Left forelimb (tissue), 1 donor: ENCODE measurements at regions not wholly inside any gene's neighbourhood (a gene's known extent, or its start where the extent isn't known, plus 50 kb on each side); places are given as distances from the start of the nearest gene placed in this dataset.
"Not testable (repeated sequence)": the region's sequence is repeated elsewhere in the genome, so short reads cannot be mapped to it uniquely, and the experiment has no call there.

ENCODE experiments used
- DNase-seq: peaks from one replicate; pipeline ENCODE4 v3.0.0-alpha.2; 2018; ENCODE audit warnings: low spot score

- DNase-seq = no peak
These were observed 112.3 kb downstream of the MIAT start for GRCh38 chr22:26769663-26770062.

GRCh38 chr22:26770624-26771023 is 113.2 kb downstream of the MIAT start:
- DNase-seq = no peak

- not testable (repeated sequence) for DNase-seq
These were observed 115.7 kb downstream of the MIAT start for GRCh38 chr22:26773054-26773453.

GRCh38 chr22:26775394-26775793 is 118.0 kb downstream of the MIAT start:
- DNase-seq = no peak

GRCh38 chr22:26777156-26777801 is 119.9 kb downstream of the MIAT start:
- DNase-seq = no peak

- no peak for DNase-seq
These were observed 121.0 kb downstream of the MIAT start for GRCh38 chr22:26778372-26778771.

- no peak for DNase-seq
These were observed 121.7 kb downstream of the MIAT start for GRCh38 chr22:26779108-26779507.

- DNase-seq = no peak
These were observed 122.5 kb downstream of the MIAT start for GRCh38 chr22:26779929-26780328.

- no peak for DNase-seq
These were observed 123.1 kb downstream of the MIAT start for GRCh38 chr22:26780521-26780920.

- DNase-seq = no peak
These were observed 123.7 kb downstream of the MIAT start for GRCh38 chr22:26781062-26781461.

GRCh38 chr22:26781596-26781995 is 124.2 kb downstream of the MIAT start:
- no peak for DNase-seq

GRCh38 chr22:26783885-26784284 is 126.5 kb downstream of the MIAT start:
- DNase-seq = no peak

- DNase-seq = no peak
These were observed 127.4 kb downstream of the MIAT start for GRCh38 chr22:26784772-26785171.

- DNase-seq = no peak
These were observed 128.5 kb downstream of the MIAT start for GRCh38 chr22:26785932-26786331.

- DNase-seq = no peak
These were observed 129.0 kb downstream of the MIAT start for GRCh38 chr22:26786398-26786797.

- no peak for DNase-seq
These were observed 132.6 kb downstream of the MIAT start for GRCh38 chr22:26789951-26790350.

GRCh38 chr22:26792522-26792921 is 135.1 kb downstream of the MIAT start:
- DNase-seq = no peak

GRCh38 chr22:26796785-26797184 is 139.4 kb downstream of the MIAT start:
- no peak for DNase-seq

GRCh38 chr22:26797910-26798309 is 140.5 kb downstream of the MIAT start:
- DNase-seq = no peak

GRCh38 chr22:26798462-26799065 is 141.2 kb downstream of the MIAT start:
- no peak for DNase-seq

- no peak for DNase-seq
These were observed 143.5 kb downstream of the MIAT start for GRCh38 chr22:26800858-26801257.

GRCh38 chr22:26801449-26801848 is 144.1 kb downstream of the MIAT start:
- DNase-seq = no peak

- no peak for DNase-seq
These were observed 146.9 kb downstream of the MIAT start for GRCh38 chr22:26804315-26804714.

GRCh38 chr22:26804911-26805539 is 147.6 kb downstream of the MIAT start:
- no peak for DNase-seq
